IMR-90 (cell line): ENCODE measurements at regions not wholly inside any gene's neighbourhood (a gene's known extent, or its start where the extent isn't known, plus 50 kb on each side); places are given as distances from the start of the nearest gene placed in this dataset.

Experiments
- POLR2A ChIP-seq: IDR thresholded peaks from 2 replicates; pipeline ENCODE4 v1.6.1; 2012; ENCODE audit warnings: mild to moderate bottlenecking, low read depth, low read length
- TF ChIP-seq, protein P1 (sequence below): conservative IDR thresholded peaks from 2 replicates; pipeline ENCODE4 v1.5.1; 2012; ENCODE audit warnings: mild to moderate bottlenecking, low read depth, low read length, improper control_type of control experiment

- TF ChIP-seq, protein P1, sequence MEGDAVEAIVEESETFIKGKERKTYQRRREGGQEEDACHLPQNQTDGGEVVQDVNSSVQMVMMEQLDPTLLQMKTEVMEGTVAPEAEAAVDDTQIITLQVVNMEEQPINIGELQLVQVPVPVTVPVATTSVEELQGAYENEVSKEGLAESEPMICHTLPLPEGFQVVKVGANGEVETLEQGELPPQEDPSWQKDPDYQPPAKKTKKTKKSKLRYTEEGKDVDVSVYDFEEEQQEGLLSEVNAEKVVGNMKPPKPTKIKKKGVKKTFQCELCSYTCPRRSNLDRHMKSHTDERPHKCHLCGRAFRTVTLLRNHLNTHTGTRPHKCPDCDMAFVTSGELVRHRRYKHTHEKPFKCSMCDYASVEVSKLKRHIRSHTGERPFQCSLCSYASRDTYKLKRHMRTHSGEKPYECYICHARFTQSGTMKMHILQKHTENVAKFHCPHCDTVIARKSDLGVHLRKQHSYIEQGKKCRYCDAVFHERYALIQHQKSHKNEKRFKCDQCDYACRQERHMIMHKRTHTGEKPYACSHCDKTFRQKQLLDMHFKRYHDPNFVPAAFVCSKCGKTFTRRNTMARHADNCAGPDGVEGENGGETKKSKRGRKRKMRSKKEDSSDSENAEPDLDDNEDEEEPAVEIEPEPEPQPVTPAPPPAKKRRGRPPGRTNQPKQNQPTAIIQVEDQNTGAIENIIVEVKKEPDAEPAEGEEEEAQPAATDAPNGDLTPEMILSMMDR = no peak
- TF ChIP-seq POLR2A = no peak
Measured at GRCh38 chr16:8194794-8195193, 395.5 kb downstream of the TMEM114 start.
